ENCODE measurements at regions not wholly inside any gene's neighbourhood (a gene's known extent, or its start where the extent isn't known, plus 50 kb on each side); places are given as distances from the start of the nearest gene placed in this dataset.

GRCh38 chr10:30188101-30188500, 128.7 kb upstream of the JCAD start:
- no peaks in the 10 kb centered on the region for H3K4me1 ChIP-seq (ENCODE audit: control insufficient read depth, low read length)
- no peak overlapping the region for H3K4me3 ChIP-seq (ENCODE audit: low read length)
- no peaks in the 10 kb centered on the region for H3K9me2 ChIP-seq (replicated peaks; ENCODE audit: control insufficient read depth, low read length)
- H3K4me2 ChIP-seq (ENCODE audit: low read length), result no peak overlapping the region
- no peaks in the 10 kb centered on the region for H4K20me1 ChIP-seq (ENCODE audit: control insufficient read depth, insufficient read depth, low read depth, low read length)
- no peaks in the 10 kb centered on the region for H3K79me2 ChIP-seq (ENCODE audit: control insufficient read depth, low read length)
- no peaks in the 10 kb centered on the region for H3K36me3 ChIP-seq (ENCODE audit: control insufficient read depth, low read length)
- no peaks in the 10 kb centered on the region for H3K9me3 ChIP-seq (ENCODE audit: control insufficient read depth, insufficient read depth, low read length)
- H3F3A ChIP-seq (ENCODE audit: control insufficient read depth, insufficient read depth), result no peaks in the 10 kb centered on the region
- no peak overlapping the region for H3K27ac ChIP-seq (ENCODE audit: low read depth, low read length)
- H3K27me3 ChIP-seq (ENCODE audit: control insufficient read depth, low read length), result no peaks in the 10 kb centered on the region
- TF ChIP-seq CTCF (IDR thresholded peaks at IDR 0.05; ENCODE audit: low read depth, low read length, poor library complexity, severe bottlenecking), result no peak
- no peak for TF ChIP-seq EZH2phosphoT487 (IDR thresholded peaks at IDR 0.05; ENCODE audit: borderline replicate concordance, low read length)

GRCh38 chr10:30187010-30187409, 127.6 kb upstream of the JCAD start:
- no peaks in the 10 kb centered on the region for H3K9me2 ChIP-seq (replicated peaks; ENCODE audit: control insufficient read depth, low read length)
- no peak for TF ChIP-seq CTCF (IDR thresholded peaks at IDR 0.05; ENCODE audit: low read depth, low read length, poor library complexity, severe bottlenecking)
- TF ChIP-seq EZH2phosphoT487 (IDR thresholded peaks at IDR 0.05; ENCODE audit: borderline replicate concordance, low read length), result no peak
- H3K9me3 ChIP-seq (ENCODE audit: control insufficient read depth, insufficient read depth, low read length), result no peaks in the 10 kb centered on the region
- no peaks in the 10 kb centered on the region for H4K20me1 ChIP-seq (ENCODE audit: control insufficient read depth, insufficient read depth, low read depth, low read length)
- H3K36me3 ChIP-seq (ENCODE audit: control insufficient read depth, low read length), result no peaks in the 10 kb centered on the region
- no peaks in the 10 kb centered on the region for H3K4me1 ChIP-seq (ENCODE audit: control insufficient read depth, low read length)
- H3K27me3 ChIP-seq (ENCODE audit: control insufficient read depth, low read length), result no peaks in the 10 kb centered on the region
- H3K4me2 ChIP-seq (ENCODE audit: low read length), result no peak overlapping the region
- no peak overlapping the region for H3K27ac ChIP-seq (ENCODE audit: low read depth, low read length)
- H3K79me2 ChIP-seq (ENCODE audit: control insufficient read depth, low read length), result no peaks in the 10 kb centered on the region
- H3F3A ChIP-seq (ENCODE audit: control insufficient read depth, insufficient read depth), result no peaks in the 10 kb centered on the region
- H3K4me3 ChIP-seq (ENCODE audit: low read length), result no peak overlapping the region

GRCh38 chr10:30186371-30186875, 127.0 kb upstream of the JCAD start:
- no peaks in the 10 kb centered on the region for H3K79me2 ChIP-seq (ENCODE audit: control insufficient read depth, low read length)
- no peaks in the 10 kb centered on the region for H4K20me1 ChIP-seq (ENCODE audit: control insufficient read depth, insufficient read depth, low read depth, low read length)
- no peak overlapping the region for H3K4me2 ChIP-seq (ENCODE audit: low read length)
- H3K36me3 ChIP-seq (ENCODE audit: control insufficient read depth, low read length), result no peaks in the 10 kb centered on the region
- H3K9me3 ChIP-seq (ENCODE audit: control insufficient read depth, insufficient read depth, low read length), result no peaks in the 10 kb centered on the region
- H3K9me2 ChIP-seq (replicated peaks; ENCODE audit: control insufficient read depth, low read length), result no peaks in the 10 kb centered on the region
- no peaks in the 10 kb centered on the region for H3F3A ChIP-seq (ENCODE audit: control insufficient read depth, insufficient read depth)
- H3K27me3 ChIP-seq (ENCODE audit: control insufficient read depth, low read length), result no peaks in the 10 kb centered on the region
- H3K4me1 ChIP-seq (ENCODE audit: control insufficient read depth, low read length), result no peaks in the 10 kb centered on the region
- H3K4me3 ChIP-seq (ENCODE audit: low read length), result no peak overlapping the region
- no peak overlapping the region for H3K27ac ChIP-seq (ENCODE audit: low read depth, low read length)
- TF ChIP-seq EZH2phosphoT487 (IDR thresholded peaks at IDR 0.05; ENCODE audit: borderline replicate concordance, low read length), result no peak
- no peak for TF ChIP-seq CTCF (IDR thresholded peaks at IDR 0.05; ENCODE audit: low read depth, low read length, poor library complexity, severe bottlenecking)
